GM18507 (cell line): ENCODE measurements at regions not wholly inside any gene's neighbourhood (a gene's known extent, or its start where the extent isn't known, plus 50 kb on each side); places are given as distances from the start of the nearest gene placed in this dataset.
"Not testable (repeated sequence)": the region's sequence is repeated elsewhere in the genome, so short reads cannot be mapped to it uniquely, and the experiment has no call there.

Experiments
- DNase-seq: peaks from one replicate; pipeline ENCODE4 v3.0.0; 2011; ENCODE audit warnings: low read depth; ENCODE audit not compliant: insufficient read length; ENCODE audit errors: extremely low spot score
- FAIRE-seq: peaks from 2 replicates; lab custom pipeline; 2011; peaks lifted over from hg19 to GRCh38; lab: Jason Lieb, UNC

GRCh38 chr2:7639476-7639875 is 722.3 kb downstream of the RNF144A start:
- no peak for DNase-seq

GRCh38 chr2:7641272-7641671 is 724.1 kb downstream of the RNF144A start:
- not testable (repeated sequence) for FAIRE-seq, DNase-seq

More at GRCh38 chr2:7639476-7639875, 722.3 kb downstream of the RNF144A start:
- no peak for FAIRE-seq

GRCh38 chr2:7646024-7646423 is 728.8 kb downstream of the RNF144A start:
- DNase-seq, result no peak
- FAIRE-seq, result no peak

- DNase-seq (no peak), FAIRE-seq (no peak)
These were observed 729.4 kb downstream of the RNF144A start for GRCh38 chr2:7646661-7647060.

- DNase-seq (no peak), FAIRE-seq (no peak)
These were observed 731.1 kb downstream of the RNF144A start for GRCh38 chr2:7648221-7648795.

- DNase-seq (no peak), FAIRE-seq (no peak)
These were observed 732.4 kb downstream of the RNF144A start for GRCh38 chr2:7649461-7650228.

GRCh38 chr2:7653617-7654016 is 736.4 kb downstream of the RNF144A start:
- no peak for FAIRE-seq

GRCh38 chr2:7655629-7656028 is 738.4 kb downstream of the RNF144A start:
- FAIRE-seq (no peak), DNase-seq (no peak)

More at GRCh38 chr2:7653617-7654016, 736.4 kb downstream of the RNF144A start:
- DNase-seq, result no peak

GRCh38 chr2:7657526-7657925 is 740.3 kb downstream of the RNF144A start:
- DNase-seq, FAIRE-seq: not testable (repeated sequence)

GRCh38 chr2:7658486-7658885 is 741.3 kb downstream of the RNF144A start:
- DNase-seq (no peak), FAIRE-seq (no peak)

GRCh38 chr2:7660816-7661215 is 743.6 kb downstream of the RNF144A start:
- FAIRE-seq (no peak), DNase-seq (no peak)

GRCh38 chr2:7661502-7661901 is 744.3 kb downstream of the RNF144A start:
- no peak for DNase-seq
- FAIRE-seq, result no peak

GRCh38 chr2:7665880-7666279 is 748.7 kb downstream of the RNF144A start:
- FAIRE-seq (peak; percentile 89), DNase-seq (no peak)

GRCh38 chr2:7666596-7667259 is 749.5 kb downstream of the RNF144A start:
- FAIRE-seq (peak; percentile 50), DNase-seq (no peak)

GRCh38 chr2:7667260-7667757 is 750.1 kb downstream of the RNF144A start:
- DNase-seq (no peak), FAIRE-seq (no peak)

GRCh38 chr2:7670905-7671641 is 753.9 kb downstream of the RNF144A start:
- FAIRE-seq (no peak), DNase-seq (no peak)

GRCh38 chr2:7672027-7672684 is 754.9 kb downstream of the RNF144A start:
- FAIRE-seq, result peak; percentile 67
- peak; percentile 5 for DNase-seq

- FAIRE-seq (no peak), DNase-seq (no peak)
These were observed 755.5 kb downstream of the RNF144A start for GRCh38 chr2:7672685-7673071.

- FAIRE-seq, result no peak
- DNase-seq, result no peak
These were observed 755.9 kb downstream of the RNF144A start for GRCh38 chr2:7673101-7673500.
